Left forelimb (tissue), 1 donor: ENCODE measurements at regions not wholly inside any gene's neighbourhood (a gene's known extent, or its start where the extent isn't known, plus 50 kb on each side); places are given as distances from the start of the nearest gene placed in this dataset.

Experiments used
- DNase-seq: peaks from one replicate; pipeline ENCODE4 v3.0.0-alpha.2; 2018; ENCODE audit warnings: low spot score

DNA sequence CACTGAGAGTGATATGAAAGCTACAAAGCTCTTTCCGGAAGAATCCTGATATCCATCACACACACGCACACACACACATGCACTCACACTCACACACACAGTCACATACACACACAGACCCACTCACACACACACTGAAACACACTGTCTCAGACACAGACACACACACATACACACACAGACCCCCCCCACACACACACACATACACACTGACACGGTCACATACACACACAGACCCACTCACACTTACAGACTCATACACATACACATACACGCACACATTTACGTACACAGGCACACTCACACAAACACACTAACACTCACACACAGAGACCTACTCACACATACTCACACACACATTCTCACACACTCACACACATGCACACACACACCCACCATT lies 58.6 kb downstream of the LIG4 start:
- no peak for DNase-seq

DNA sequence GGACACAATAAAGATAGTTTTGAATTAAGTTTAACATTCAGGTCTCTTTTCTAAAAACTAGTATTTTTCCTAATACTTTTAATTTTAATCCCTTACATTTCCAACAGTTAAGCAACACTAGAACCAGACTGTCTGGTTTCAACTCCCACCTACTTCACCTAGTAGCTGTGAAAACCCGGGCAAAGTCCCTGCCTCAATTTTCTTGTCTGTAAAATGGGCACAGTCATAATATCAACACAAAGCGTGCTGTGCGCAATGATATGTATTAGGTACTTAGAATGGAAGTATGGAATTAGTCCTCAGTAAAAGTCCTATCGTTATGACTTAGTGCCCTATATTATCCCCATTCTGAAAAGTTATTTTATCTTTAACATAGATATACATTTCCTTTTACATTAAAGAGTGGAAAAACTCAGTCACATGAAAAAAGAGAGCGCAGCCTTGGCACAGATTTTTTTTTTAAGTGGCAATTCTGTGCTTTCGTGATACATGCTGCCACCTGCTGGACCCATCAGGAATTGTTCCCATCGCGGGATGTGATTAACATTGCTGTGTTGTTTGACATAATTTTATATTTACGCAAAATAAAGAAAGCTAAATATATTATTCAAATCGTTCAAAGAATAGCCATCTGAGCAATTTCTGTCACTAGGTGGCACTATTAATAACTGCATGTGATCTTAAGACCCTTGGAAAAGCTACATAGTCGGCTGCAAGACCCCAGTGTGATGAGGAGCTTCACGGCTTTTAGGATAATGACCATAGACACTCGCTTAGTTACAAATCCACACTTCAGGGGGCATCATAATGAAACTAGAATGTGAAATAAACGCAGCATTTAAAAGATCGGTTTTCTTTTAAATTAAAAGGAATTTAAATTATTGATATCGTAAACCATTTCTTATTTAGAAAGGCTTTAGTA lies 59.9 kb downstream of the LIG4 start:
- DNase-seq, result no peak

DNA sequence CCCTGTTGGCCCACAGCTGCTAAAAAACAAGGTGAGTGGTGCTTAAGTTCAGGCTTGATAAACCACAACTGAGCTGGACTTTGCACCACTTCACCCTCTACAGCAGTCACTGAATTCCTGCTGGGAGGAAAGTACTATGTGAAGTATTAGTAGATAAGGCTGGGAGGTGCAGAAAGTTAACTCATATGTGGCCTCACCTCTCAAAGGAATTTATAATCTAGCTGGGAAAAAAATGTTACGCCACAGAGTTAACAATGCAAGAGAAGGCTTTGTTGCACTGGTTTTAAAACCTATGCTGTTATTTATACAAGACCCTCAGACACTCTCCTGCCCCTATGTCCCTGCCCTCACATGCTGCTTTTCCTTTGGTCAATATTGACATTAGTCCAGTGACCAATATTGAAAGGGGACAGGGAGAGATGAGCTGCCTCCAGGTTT lies 60.9 kb downstream of the LIG4 start:
- no peak for DNase-seq

DNA sequence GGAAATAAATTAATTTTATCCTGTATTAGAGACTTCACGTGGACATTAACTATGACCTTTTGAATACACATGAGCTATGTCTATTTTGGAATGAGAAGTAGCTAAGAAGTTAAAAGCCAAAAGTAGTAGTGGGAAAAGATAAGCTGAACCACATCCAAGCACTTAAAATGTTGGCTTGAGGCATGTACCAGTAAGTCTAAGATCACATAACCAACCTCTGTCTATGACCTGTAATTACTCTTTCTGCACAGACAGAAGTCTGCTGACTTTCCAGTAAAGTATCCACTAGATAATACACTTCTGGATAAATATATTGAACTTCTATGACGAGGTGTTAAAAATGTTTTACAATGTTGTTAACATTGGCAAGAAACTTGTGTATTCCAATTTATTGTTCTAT lies 68.7 kb downstream of the LIG4 start:
- DNase-seq, result no peak

DNA sequence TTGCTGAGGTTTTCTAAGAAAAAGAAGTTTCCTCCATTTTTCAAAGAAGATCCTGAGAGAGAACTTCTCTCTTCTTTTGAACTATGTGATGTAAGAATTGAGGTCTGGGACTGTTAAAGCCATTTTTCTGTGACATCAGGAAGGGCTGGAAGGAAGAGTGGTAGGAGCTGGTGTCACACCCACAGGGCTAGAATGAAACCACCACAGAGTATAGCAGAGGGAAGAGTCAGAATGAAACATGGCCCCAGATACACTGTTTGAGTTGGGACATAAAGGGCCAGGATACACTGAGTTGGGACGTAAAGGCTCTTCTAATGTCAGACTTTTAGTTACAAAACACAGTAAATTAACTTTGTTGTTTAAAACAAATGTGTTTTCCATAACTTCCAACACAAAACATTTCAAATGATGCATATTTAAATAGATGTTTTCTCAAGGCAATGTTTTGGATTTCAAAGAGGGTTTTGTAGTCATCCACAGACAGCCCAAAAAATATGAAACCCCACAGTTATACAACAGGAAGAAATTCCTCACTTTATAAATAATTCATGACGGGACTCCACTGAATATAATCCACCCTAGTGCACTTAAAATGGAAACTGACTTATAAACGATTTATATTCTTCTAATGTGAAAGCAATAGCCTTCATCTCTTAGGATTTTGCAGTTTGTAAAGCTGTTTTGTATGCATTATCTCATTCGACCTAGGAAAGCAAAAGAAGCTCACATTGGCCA lies 72.5 kb downstream of the LIG4 start:
- no peak for DNase-seq

DNA sequence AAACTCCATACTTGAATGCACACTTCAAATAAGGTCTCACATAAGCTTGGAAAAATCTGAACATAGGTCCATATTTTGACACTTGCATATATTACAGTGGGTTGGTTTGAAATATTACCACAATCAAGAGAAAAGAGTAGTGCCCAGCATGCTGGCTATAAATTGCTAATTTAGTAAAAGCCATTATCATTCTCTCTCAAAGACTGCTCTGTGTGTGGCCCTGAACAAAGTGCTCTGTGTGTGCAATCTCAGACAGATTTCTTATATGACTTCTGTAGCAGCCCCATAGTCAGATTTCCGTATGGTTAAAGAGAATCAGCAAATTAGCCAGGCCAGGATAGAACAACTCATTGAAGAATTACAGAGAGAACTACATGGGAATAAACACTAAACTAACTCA lies 78.2 kb downstream of the LIG4 start:
- no peak for DNase-seq

DNA sequence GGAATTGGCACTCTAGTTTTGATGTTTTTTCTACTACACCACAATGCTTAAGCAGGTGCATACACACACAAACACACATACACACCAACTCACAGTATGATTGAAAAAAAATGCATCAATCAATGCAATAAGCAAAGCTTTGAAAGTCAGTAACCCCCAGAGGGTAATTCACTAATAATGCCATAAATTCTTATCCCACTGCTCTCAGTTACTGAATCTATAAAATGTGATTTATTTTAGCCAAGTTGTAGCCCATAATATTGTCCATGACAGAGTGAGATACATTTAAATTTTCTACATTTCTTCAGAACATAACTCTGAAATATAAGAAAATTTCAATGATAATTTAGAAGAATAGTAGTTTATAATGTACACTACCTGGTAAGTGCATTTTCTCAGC lies 87.9 kb downstream of the LIG4 start:
- DNase-seq, result no peak

DNA sequence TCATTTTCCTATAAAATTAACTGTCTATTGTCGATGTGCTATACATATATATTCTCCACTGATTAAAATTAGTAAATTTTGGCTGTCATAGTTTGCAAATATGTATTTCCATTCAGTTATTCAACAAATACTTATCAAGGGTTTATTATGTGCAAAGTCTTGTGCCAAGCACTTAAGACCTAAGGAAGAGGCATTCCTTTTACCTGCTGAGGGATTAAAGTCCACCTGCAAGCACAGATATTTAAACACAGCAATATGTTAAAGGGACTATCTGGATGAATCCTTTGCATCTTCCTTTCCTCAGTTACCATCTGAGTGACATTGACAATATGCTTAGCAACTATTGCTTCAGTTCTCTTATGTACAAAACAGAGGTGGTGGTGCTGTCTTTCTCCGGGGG lies 89.3 kb downstream of the LIG4 start:
- DNase-seq, result no peak

DNA sequence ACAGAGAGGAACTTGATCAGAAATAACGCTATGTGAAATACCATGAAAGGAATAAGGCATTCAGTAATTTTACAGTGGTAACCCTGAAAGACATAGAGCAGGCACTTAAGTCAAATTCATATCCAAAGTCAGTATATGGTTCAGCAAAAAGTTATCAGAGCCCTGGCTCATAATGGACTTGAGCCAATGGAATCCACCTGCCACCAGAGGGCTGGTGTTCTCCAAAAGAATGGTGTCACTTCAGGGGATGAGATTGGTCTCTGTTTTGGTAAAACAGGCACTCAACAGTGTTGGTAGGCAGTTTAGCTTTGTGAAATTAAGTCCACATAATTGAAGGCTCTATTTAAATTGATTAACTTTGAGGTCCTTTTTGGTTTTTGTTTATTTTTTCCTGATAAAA lies 93.9 kb downstream of the LIG4 start:
- DNase-seq, result no peak

DNA sequence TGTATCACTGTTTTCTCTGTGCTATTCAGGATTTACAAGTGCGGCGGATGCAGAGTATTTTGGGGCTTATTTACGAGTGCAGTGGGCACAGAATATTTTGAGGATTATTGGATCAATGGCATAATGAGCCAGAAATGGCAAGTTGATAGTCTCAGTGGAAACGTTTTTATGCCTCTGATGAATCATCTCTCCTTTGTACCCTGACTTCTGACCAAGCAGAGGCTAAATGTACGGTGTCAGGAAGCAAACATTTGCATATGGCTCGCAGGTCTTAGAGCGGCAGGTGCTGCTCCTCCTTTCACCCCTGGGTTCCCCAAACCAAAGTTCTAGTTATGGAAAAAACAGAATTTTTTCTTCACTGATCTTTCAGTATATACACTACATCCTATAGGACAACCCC lies 94.5 kb downstream of the LIG4 start:
- no peak for DNase-seq

DNA sequence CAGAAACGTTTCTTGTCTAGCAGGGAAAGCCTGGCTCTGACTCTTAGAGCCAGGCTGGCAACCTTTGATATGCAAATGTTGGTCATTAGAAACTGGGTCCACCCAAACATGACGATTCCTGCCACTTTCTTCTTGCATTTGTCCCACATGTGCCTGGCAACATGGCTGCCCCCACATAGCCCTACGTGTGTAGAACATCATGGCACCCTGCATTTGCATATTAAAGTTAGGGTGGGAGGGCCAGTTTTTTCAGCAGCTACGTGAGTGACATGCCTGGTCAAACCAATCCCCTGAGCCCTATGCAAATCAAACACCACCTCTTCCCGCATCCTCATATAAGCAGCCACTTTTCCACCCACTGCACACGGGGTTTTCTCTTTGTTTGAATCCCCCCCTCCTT lies 95.0 kb downstream of the LIG4 start:
- DNase-seq, result no peak

DNA sequence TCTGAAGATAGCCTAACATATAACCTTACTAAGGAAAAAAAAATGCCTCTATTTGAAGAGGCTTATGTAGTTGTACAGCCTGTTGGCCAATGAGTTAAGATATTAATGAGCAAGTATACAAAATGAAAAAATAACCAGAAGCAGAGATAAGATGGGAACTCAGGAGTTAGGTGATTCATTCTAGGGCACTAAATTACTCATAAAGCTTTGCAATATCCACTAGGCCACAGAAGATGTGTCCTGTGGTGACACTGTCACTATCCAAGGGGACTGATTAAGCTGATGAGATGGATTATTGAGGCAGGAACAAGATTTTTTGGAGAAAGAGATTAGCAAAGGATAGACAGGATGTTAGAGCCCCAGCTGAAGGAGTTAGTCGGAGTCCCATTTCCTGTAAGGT lies 99.6 kb downstream of the LIG4 start:
- no peak for DNase-seq

DNA sequence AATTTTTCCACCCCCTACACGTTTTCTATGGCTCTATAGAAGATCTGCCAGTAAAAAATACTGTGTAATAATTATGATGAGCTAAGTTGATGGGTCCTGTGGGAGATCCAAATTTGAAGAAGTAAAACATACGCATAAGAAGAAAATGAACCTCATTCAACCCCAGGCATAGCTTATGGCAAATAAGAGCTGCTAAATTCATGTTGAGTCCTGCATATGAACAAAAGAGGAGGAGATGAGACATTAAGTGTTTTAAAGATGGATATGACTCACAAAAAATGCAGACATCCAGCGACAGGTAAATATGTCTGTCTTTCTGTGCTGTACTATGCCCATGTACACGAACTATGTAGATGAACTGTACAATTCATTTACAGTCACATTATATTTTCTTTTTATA lies 101.9 kb downstream of the LIG4 start:
- no peak for DNase-seq

DNA sequence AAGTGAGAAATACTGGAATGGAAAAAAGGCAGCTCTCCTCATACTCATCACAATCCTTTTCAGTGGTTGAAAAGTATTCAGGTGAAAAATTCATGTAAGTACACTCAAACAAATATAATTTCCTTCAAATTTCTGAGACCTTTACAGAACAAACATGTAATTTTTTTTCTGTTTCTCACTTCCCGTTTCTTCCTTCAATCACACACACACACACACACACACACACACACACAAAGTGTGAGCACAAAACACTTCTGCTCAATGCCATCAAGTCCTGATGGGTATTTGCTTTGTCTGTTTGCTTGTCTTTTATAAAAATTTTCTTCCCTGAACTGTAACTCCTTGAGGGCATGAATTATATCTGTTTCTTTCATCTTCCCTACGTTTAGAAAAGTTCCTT lies 110.6 kb downstream of the LIG4 start:
- DNase-seq, result no peak

DNA sequence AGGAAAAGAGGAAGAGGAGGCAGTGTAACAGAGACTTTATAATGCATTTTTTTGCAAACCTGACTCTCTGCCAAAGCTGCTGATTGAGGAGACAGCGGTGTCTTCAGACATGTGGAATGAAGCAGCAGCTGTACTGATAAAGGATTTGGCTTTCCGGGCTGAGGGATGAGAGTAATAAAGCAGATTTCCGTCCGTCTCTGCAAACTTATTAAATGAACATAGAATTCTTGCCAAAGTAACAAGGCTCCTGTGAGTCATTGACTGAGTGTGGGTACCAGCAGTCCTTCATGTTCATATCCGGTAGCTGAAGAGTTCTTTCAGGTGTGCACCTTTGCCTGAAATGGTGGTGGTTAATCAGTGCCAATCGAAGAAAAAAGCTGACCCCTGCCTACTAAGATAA lies 112.6 kb downstream of the LIG4 start:
- no peak for DNase-seq

DNA sequence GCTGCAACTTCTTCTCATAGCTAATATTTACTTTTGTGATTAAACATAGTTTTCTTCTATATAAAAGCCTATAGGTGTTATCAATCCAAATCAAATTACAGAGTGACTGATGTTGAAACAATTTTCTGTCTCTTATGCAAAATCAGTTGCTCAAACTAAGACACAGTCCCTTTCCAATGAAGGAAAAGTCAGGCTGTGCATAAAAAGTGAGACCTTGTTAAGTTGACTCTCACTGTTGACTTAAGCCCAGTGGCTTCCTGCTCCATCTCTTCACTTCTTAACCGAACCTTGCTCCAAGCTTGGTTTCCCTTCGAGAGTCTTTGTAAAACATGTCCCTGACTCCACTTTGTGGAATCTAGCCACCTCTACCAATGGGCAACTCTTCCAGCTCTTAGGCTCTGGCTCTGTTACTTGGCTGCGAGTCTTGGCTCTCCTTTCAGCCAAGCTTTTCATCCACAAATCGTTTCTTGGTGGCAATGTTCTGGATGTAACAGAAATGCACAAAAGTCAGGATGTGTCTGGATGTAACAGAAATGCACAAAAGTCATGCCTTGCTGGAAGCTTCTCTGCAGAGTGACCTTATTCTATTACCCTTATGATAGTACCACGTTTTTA lies 118.9 kb downstream of the LIG4 start:
- DNase-seq, result no peak

DNA sequence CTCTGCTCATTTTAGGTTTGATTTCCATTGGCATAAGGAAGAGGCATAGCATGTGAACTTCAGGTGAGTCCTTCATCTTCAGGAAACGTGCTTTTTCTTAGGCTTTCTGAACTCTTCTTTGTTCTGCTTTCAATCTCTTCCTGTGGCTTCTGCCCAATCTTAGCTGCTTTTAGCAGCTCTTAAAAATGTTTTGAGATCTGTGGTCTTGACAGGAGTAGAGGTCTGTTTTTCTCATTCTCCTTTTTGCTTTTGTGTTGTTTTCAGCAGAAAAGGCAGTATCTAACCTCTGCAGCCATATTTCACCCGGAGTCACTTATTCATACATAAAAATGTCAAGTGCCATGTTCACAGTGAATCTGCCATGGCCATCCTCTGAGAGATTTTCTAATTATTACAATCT lies 120.3 kb downstream of the LIG4 start:
- DNase-seq, result no peak

DNA sequence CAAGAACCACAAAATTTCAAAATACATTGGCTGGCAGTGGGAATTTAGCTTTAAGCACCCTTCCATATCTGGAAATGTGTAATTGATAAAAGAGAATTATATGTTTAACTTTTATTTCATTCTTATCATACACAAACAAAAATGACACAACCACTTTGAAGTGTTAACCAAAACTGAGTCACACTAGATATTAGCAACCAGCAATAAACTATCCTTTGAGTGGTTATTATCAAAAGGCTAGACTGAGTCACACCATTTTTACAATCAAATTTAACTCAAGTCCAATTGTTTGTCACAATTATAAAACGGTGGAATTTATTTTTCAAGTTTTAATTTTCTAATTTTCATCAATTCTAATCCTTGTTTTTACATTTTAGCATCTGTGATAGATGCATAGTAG lies 121.7 kb downstream of the LIG4 start:
- no peak for DNase-seq

DNA sequence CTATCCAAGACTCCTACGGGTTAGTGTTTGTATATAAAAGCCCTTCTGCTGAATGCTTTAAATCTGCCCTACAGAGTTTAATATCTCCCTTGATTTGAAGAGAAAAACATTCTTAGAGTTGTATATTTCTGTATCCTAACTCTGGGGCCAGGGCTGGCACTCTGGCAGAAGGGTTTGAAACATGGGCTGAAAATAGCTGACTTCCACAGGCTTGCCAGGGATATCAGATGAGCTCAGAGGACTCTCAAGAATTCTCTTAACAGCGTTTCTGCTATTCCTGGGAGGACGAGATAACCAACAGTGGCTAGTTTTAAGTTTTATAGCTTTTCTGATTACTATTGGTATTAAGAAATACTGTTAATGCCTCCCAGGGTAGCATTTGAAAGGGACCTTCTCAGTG lies 127.5 kb downstream of the LIG4 start:
- DNase-seq, result no peak

DNA sequence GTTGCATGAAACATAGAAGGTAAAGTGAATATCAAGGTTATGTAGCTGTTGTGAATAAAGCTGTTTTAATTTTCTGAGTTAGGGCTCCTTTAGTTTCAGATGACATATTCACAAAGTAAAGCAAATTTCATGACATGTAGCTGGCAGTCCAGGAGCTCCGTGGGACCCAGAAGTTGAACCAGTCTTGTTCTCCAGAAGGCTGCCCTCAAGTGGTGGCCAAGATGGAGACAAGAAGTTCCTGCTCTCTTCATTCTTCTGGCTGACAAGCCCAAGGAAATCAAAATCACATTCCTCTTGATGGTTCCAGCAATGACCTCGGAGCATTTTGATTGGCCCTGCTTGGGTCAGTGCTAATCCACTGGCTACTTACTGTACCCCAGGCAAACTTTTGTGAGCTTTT lies 128.7 kb downstream of the LIG4 start:
- no peak for DNase-seq

DNA sequence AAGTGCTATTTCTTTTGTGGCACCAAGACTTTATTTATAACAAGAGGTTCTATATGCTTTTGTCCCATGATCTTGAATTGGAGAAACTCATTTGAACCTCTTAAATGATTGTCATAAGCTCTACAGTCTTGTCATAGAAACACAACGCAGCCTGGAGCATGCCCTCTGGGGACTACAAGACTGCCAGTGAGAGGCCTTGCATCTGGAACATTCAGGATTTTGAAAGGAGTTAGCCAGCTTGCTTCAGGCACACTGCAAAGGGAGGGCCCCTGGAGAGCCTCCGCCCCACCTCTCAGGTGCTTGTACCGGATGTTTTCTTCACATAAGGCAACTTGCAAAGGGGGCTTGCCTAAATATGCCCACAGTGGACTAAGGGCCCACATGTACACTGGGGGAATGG lies 130.5 kb downstream of the LIG4 start:
- no peak for DNase-seq

DNA sequence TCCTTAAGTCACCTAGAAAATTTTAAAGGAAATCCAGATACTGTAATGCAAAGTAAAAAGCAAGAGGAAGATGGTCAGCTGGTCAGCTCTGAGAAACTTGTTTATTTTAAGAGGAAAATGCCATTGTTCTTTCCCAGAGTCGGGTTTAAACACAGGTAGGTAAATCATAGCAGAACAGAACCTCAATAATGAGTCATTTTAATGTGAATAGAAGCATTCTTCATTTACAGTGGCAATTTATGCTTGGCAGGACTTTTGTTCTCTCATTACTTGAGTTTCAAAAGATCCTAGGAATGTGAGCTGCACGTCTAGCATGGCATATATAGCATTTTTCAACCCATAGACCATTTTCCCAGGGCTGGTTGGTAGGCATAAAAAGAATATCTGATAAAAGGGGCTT lies 132.3 kb downstream of the LIG4 start:
- DNase-seq, result no peak

DNA sequence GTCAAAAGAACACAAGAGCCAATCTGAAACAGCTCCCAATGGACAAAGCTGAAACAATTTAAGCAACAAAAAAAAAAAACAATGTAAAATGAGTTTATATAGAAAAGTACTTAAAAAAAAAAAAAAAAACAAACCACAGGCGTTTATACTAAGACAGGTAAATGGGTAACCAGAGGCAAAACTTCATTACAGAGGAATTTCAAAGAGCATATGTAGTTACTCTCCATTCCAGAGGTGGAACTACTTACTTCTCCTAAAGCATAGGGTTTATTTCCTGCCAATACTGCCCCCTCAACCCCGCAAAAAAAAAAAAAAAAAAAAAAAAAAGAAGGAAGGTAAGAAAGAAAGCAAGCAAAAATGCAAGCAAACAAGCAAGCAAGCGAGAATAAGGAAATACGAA lies 132.9 kb downstream of the LIG4 start:
- no peak for DNase-seq
